ENCODE measurements at regions not wholly inside any gene's neighbourhood (a gene's known extent, or its start where the extent isn't known, plus 50 kb on each side); places are given as distances from the start of the nearest gene placed in this dataset.

GRCh38 chr15:88321271-88321670, 64.7 kb upstream of the NTRK3 start:
- H2BK15ac ChIP-seq (ENCODE audit: low read depth, poor library complexity, severe bottlenecking), result no peak overlapping the region
- H3K9me3 ChIP-seq (ENCODE audit: control insufficient read depth, low read length), result no peaks in the 10 kb centered on the region
- H3K4me3 ChIP-seq (ENCODE audit: insufficient read depth in 1 of 2, low read depth in 1 of 2, low read length in 2 of 2), result no peak overlapping the region
- H2BK120ac ChIP-seq (ENCODE audit: low read depth, low read length), result no peak overlapping the region
- no peak overlapping the region for H2AK5ac ChIP-seq (ENCODE audit: low read length, severe bottlenecking)
- no peak overlapping the region for H4K8ac ChIP-seq (ENCODE audit: low read length)
- no peak overlapping the region for H2BK5ac ChIP-seq (ENCODE audit: low read depth, low read length, poor library complexity, severe bottlenecking)
- H2AFZ ChIP-seq (ENCODE audit: low read depth, low read length), result no peak overlapping the region
- 5% methylated on average over 3 of the region's 3 CpGs for WGBS
- H3K4me2 ChIP-seq (ENCODE audit: low read length, poor library complexity, severe bottlenecking), result no peak overlapping the region
- no peak overlapping the region for H3K4ac ChIP-seq (ENCODE audit: low read depth in 1 of 2, low read length in 2 of 2)
- no peak overlapping the region for H3K18ac ChIP-seq (ENCODE audit: low read depth in 1 of 2, low read length in 2 of 2)
- no peaks in the 10 kb centered on the region for H3K27me3 ChIP-seq (ENCODE audit: control insufficient read depth in 1 of 2, insufficient read depth in 1 of 2, low read length in 2 of 2)
- DNase-seq, result no peak
- no peak overlapping the region for H4K91ac ChIP-seq (ENCODE audit: low read length)
- H3K9ac ChIP-seq (ENCODE audit: low read length), result no peak overlapping the region
- H3K27ac ChIP-seq (ENCODE audit: low read length, poor library complexity, severe bottlenecking), result no peak overlapping the region
- H3K23ac ChIP-seq (ENCODE audit: low read length in 2 of 2), result no peak overlapping the region
- H3K14ac ChIP-seq (ENCODE audit: low read length in 2 of 2), result no peak overlapping the region
- no peaks in the 10 kb centered on the region for H3K4me1 ChIP-seq (ENCODE audit: control insufficient read depth, insufficient read depth, low read depth, low read length)
- no peak overlapping the region for H2BK12ac ChIP-seq (ENCODE audit: low read length in 2 of 2)
- H3K36me3 ChIP-seq (ENCODE audit: control insufficient read depth in 1 of 2, insufficient read depth in 2 of 2, low read depth in 1 of 2, low read length in 2 of 2), result no peaks in the 10 kb centered on the region
- no peaks in the 10 kb centered on the region for H3K79me1 ChIP-seq (replicated peaks; ENCODE audit: low read length, poor library complexity, severe bottlenecking)

- H3K4ac ChIP-seq (ENCODE audit: low read depth in 1 of 2, low read length in 2 of 2), result no peak overlapping the region
- no peak overlapping the region for H3K18ac ChIP-seq (ENCODE audit: low read depth in 1 of 2, low read length in 2 of 2)
- no peak overlapping the region for H3K14ac ChIP-seq (ENCODE audit: low read length in 2 of 2)
- no peak overlapping the region for H3K9ac ChIP-seq (ENCODE audit: low read length)
- no peak overlapping the region for H2AFZ ChIP-seq (ENCODE audit: low read depth, low read length)
- H4K8ac ChIP-seq (ENCODE audit: low read length), result no peak overlapping the region
- no peaks in the 10 kb centered on the region for H3K79me1 ChIP-seq (replicated peaks; ENCODE audit: low read length, poor library complexity, severe bottlenecking)
- H3K4me2 ChIP-seq (ENCODE audit: low read length, poor library complexity, severe bottlenecking), result no peak overlapping the region
- no peak overlapping the region for H2BK120ac ChIP-seq (ENCODE audit: low read depth, low read length)
- H3K4me1 ChIP-seq (ENCODE audit: control insufficient read depth, insufficient read depth, low read depth, low read length), result no peaks in the 10 kb centered on the region
- H3K23ac ChIP-seq (ENCODE audit: low read length in 2 of 2), result no peak overlapping the region
- no peak overlapping the region for H2BK12ac ChIP-seq (ENCODE audit: low read length in 2 of 2)
- H3K27me3 ChIP-seq (ENCODE audit: control insufficient read depth in 1 of 2, insufficient read depth in 1 of 2, low read length in 2 of 2), result no peaks in the 10 kb centered on the region
- H4K91ac ChIP-seq (ENCODE audit: low read length), result no peak overlapping the region
- H3K36me3 ChIP-seq (ENCODE audit: control insufficient read depth in 1 of 2, insufficient read depth in 2 of 2, low read depth in 1 of 2, low read length in 2 of 2), result no peaks in the 10 kb centered on the region
- no peak overlapping the region for H2AK5ac ChIP-seq (ENCODE audit: low read length, severe bottlenecking)
- no peak overlapping the region for H2BK15ac ChIP-seq (ENCODE audit: low read depth, poor library complexity, severe bottlenecking)
- 94% methylated on average over 2 of the region's 3 CpGs for WGBS
- no peak overlapping the region for H2BK5ac ChIP-seq (ENCODE audit: low read depth, low read length, poor library complexity, severe bottlenecking)
- H3K9me3 ChIP-seq (ENCODE audit: control insufficient read depth, low read length), result no peaks in the 10 kb centered on the region
- DNase-seq, result no peak
- no peak overlapping the region for H3K4me3 ChIP-seq (ENCODE audit: insufficient read depth in 1 of 2, low read depth in 1 of 2, low read length in 2 of 2)
- no peak overlapping the region for H3K27ac ChIP-seq (ENCODE audit: low read length, poor library complexity, severe bottlenecking)
Measured at GRCh38 chr15:88316586-88316985, 60.0 kb upstream of the NTRK3 start.

- no peak overlapping the region for H3K9ac ChIP-seq (ENCODE audit: low read length)
Measured at GRCh38 chr15:88315221-88315878, 58.8 kb upstream of the NTRK3 start.

GRCh38 chr15:88312941-88313579, 56.5 kb upstream of the NTRK3 start:
- WGBS, result 70% methylated on average over 6 of the region's 7 CpGs
- H3K27me3 ChIP-seq (ENCODE audit: control insufficient read depth in 1 of 2, insufficient read depth in 1 of 2, low read length in 2 of 2), result no peaks in the 10 kb centered on the region
- H4K91ac ChIP-seq (ENCODE audit: low read length), result no peak overlapping the region
- H4K8ac ChIP-seq (ENCODE audit: low read length), result no peak overlapping the region
- H3K9ac ChIP-seq (ENCODE audit: low read length), result no peak overlapping the region
- H2BK15ac ChIP-seq (ENCODE audit: low read depth, poor library complexity, severe bottlenecking), result no peak overlapping the region
- H3K27ac ChIP-seq (ENCODE audit: low read length, poor library complexity, severe bottlenecking), result no peak overlapping the region
- H3K4ac ChIP-seq (ENCODE audit: low read depth in 1 of 2, low read length in 2 of 2), result no peak overlapping the region
- no peak overlapping the region for H2BK5ac ChIP-seq (ENCODE audit: low read depth, low read length, poor library complexity, severe bottlenecking)
- no peak overlapping the region for H2AK5ac ChIP-seq (ENCODE audit: low read length, severe bottlenecking)
- no peaks in the 10 kb centered on the region for H3K4me1 ChIP-seq (ENCODE audit: control insufficient read depth, insufficient read depth, low read depth, low read length)
- no peak overlapping the region for H3K23ac ChIP-seq (ENCODE audit: low read length in 2 of 2)
- H2BK12ac ChIP-seq (ENCODE audit: low read length in 2 of 2), result no peak overlapping the region
- no peak overlapping the region for H3K4me2 ChIP-seq (ENCODE audit: low read length, poor library complexity, severe bottlenecking)
- H3K9me3 ChIP-seq (ENCODE audit: control insufficient read depth, low read length), result no peaks in the 10 kb centered on the region
- H3K18ac ChIP-seq (ENCODE audit: low read depth in 1 of 2, low read length in 2 of 2), result no peak overlapping the region
- no peak overlapping the region for H2BK120ac ChIP-seq (ENCODE audit: low read depth, low read length)
- no peak overlapping the region for H3K4me3 ChIP-seq (ENCODE audit: insufficient read depth in 1 of 2, low read depth in 1 of 2, low read length in 2 of 2)
- H3K36me3 ChIP-seq (ENCODE audit: control insufficient read depth in 1 of 2, insufficient read depth in 2 of 2, low read depth in 1 of 2, low read length in 2 of 2), result no peaks in the 10 kb centered on the region
- no peaks in the 10 kb centered on the region for H3K79me1 ChIP-seq (replicated peaks; ENCODE audit: low read length, poor library complexity, severe bottlenecking)
- DNase-seq, result no peak
- H3K14ac ChIP-seq (ENCODE audit: low read length in 2 of 2), result no peak overlapping the region
- H2AFZ ChIP-seq (ENCODE audit: low read depth, low read length), result no peak overlapping the region

More at GRCh38 chr15:88315221-88315878, 58.8 kb upstream of the NTRK3 start:
- Histone ChIP-seq H3K4ac (ENCODE audit: low read depth in 1 of 2, low read length in 2 of 2) (no peak overlapping the region), H4K8ac (ENCODE audit: low read length) (no peak overlapping the region), H4K91ac (ENCODE audit: low read length) (no peak overlapping the region), H3K79me1 (replicated peaks; ENCODE audit: low read length, poor library complexity, severe bottlenecking) (no peaks in the 10 kb centered on the region), H3K4me2 (ENCODE audit: low read length, poor library complexity, severe bottlenecking) (no peak overlapping the region), H3K23ac (ENCODE audit: low read length in 2 of 2) (no peak overlapping the region), H2BK120ac (ENCODE audit: low read depth, low read length) (no peak overlapping the region), H3K36me3 (ENCODE audit: control insufficient read depth in 1 of 2, insufficient read depth in 2 of 2, low read depth in 1 of 2, low read length in 2 of 2) (no peaks in the 10 kb centered on the region), H2BK15ac (ENCODE audit: low read depth, poor library complexity, severe bottlenecking) (no peak overlapping the region), H2BK5ac (ENCODE audit: low read depth, low read length, poor library complexity, severe bottlenecking) (no peak overlapping the region), H2AFZ (ENCODE audit: low read depth, low read length) (no peak overlapping the region), H2AK5ac (ENCODE audit: low read length, severe bottlenecking) (no peak overlapping the region), H3K4me1 (ENCODE audit: control insufficient read depth, insufficient read depth, low read depth, low read length) (no peaks in the 10 kb centered on the region), H3K27me3 (ENCODE audit: control insufficient read depth in 1 of 2, insufficient read depth in 1 of 2, low read length in 2 of 2) (no peaks in the 10 kb centered on the region), H3K14ac (ENCODE audit: low read length in 2 of 2) (no peak overlapping the region), H3K18ac (ENCODE audit: low read depth in 1 of 2, low read length in 2 of 2) (no peak overlapping the region), H3K27ac (ENCODE audit: low read length, poor library complexity, severe bottlenecking) (no peak overlapping the region), H3K9me3 (ENCODE audit: control insufficient read depth, low read length) (no peaks in the 10 kb centered on the region), H3K4me3 (ENCODE audit: insufficient read depth in 1 of 2, low read depth in 1 of 2, low read length in 2 of 2) (no peak overlapping the region), H2BK12ac (ENCODE audit: low read length in 2 of 2) (no peak overlapping the region)
- no peak for DNase-seq
- WGBS, result 44% methylated on average over 1 of the region's 1 CpG
